ENCODE measurements at regions not wholly inside any gene's neighbourhood (a gene's known extent, or its start where the extent isn't known, plus 50 kb on each side); places are given as distances from the start of the nearest gene placed in this dataset.

GRCh38 chr13:109611912-109612691, 174.3 kb downstream of the IRS2 start:
- ChIA-PET CTCF (no interaction called here), POLR2A (ENCODE audit: low non-redundant PET) (no interaction called here)
- no peak for DNase-seq (ENCODE audit: low spot score)
- no peak overlapping the region for H3K27ac ChIP-seq
- TF ChIP-seq CTCF (conservative IDR thresholded peaks at IDR 0.05; ENCODE audit: low read depth), result no peak

- TF ChIP-seq CTCF (conservative IDR thresholded peaks at IDR 0.05; ENCODE audit: low read depth), result no peak
- no peak for DNase-seq (ENCODE audit: low spot score)
- POLR2A ChIA-PET (ENCODE audit: low non-redundant PET), result no interaction called here
- CTCF ChIA-PET, result interaction anchor here (0.8 to 1.1 kb wide), 2 partner anchors 19 to 174 kb away, joined by 3 to 4 read pairs; no protein-coding TSS in a partner anchor
- H3K27ac ChIP-seq, result no peak overlapping the region
Observed at GRCh38 chr13:109610517-109610916, 175.9 kb downstream of the IRS2 start.

GRCh38 chr13:109608503-109608902, 177.9 kb downstream of the IRS2 start:
- ChIA-PET CTCF (interaction anchor here (0.6 to 0.7 kb wide), 2 partner anchors 34 to 380 kb away, joined by 3 to 4 read pairs; no protein-coding TSS in a partner anchor), POLR2A (ENCODE audit: low non-redundant PET) (no interaction called here)
- no peak for DNase-seq (ENCODE audit: low spot score)
- no peak overlapping the region for H3K27ac ChIP-seq
- no peak for TF ChIP-seq CTCF (conservative IDR thresholded peaks at IDR 0.05; ENCODE audit: low read depth)

- ChIA-PET POLR2A (ENCODE audit: low non-redundant PET) (no interaction called here), CTCF (interaction anchor here (0.7 kb wide), 1 partner anchor 34 kb away, joined by 3 read pairs; no protein-coding TSS in a partner anchor)
- no peak for DNase-seq (ENCODE audit: low spot score)
- no peak for TF ChIP-seq CTCF (conservative IDR thresholded peaks at IDR 0.05; ENCODE audit: low read depth)
- no peak overlapping the region for H3K27ac ChIP-seq
Observed at GRCh38 chr13:109608059-109608458, 178.3 kb downstream of the IRS2 start.

- DNase-seq (ENCODE audit: low spot score), result no peak
- ChIA-PET CTCF (interaction anchor here (0.5 kb wide), 1 partner anchor 438 kb away, joined by 3 read pairs; no protein-coding TSS in a partner anchor), POLR2A (ENCODE audit: low non-redundant PET) (no interaction called here)
- TF ChIP-seq CTCF (conservative IDR thresholded peaks at IDR 0.05; ENCODE audit: low read depth), result no peak
- no peak overlapping the region for H3K27ac ChIP-seq
Observed at GRCh38 chr13:109606520-109606919, 179.9 kb downstream of the IRS2 start.

- POLR2A ChIA-PET (ENCODE audit: low non-redundant PET), result no interaction called here
- no peak for DNase-seq (ENCODE audit: low spot score)
- CTCF ChIA-PET, result interaction anchor here (0.5 to 0.6 kb wide), 2 partner anchors 18 to 439 kb away, joined by 3 read pairs; no protein-coding TSS in a partner anchor
- no peak for TF ChIP-seq CTCF (conservative IDR thresholded peaks at IDR 0.05; ENCODE audit: low read depth)
- no peak overlapping the region for H3K27ac ChIP-seq
Observed at GRCh38 chr13:109605846-109606245, 180.5 kb downstream of the IRS2 start.
